Osteocyte (in vitro differentiated cells): ENCODE measurements at regions not wholly inside any gene's neighbourhood (a gene's known extent, or its start where the extent isn't known, plus 50 kb on each side); places are given as distances from the start of the nearest gene placed in this dataset.

Source experiments
- DNase-seq: peaks from one replicate; pipeline ENCODE4 v3.0.0; 2021; ENCODE audit warnings: mixed read lengths; ENCODE audit not compliant: unreplicated experiment; ENCODE audit errors: extremely low spot score
- H3K27ac Mint-ChIP-seq: one replicate; pipeline ENCODE4 v1.8.0; 2021; ENCODE audit warnings: mild to moderate bottlenecking, mixed read lengths; ENCODE audit not compliant: unreplicated experiment
- H3K27me3 Mint-ChIP-seq: one replicate; pipeline ENCODE4 v1.8.0; 2021; ENCODE audit warnings: mixed read lengths; ENCODE audit not compliant: unreplicated experiment
- H3K36me3 Mint-ChIP-seq: one replicate; pipeline ENCODE4 v1.8.0; 2021; ENCODE audit warnings: mixed read lengths; ENCODE audit not compliant: unreplicated experiment
- H3K4me1 Mint-ChIP-seq: one replicate; pipeline ENCODE4 v1.8.0; 2021; ENCODE audit warnings: mixed read lengths; ENCODE audit not compliant: unreplicated experiment
- H3K4me3 Mint-ChIP-seq: one replicate; pipeline ENCODE4 v1.8.0; 2021; ENCODE audit warnings: mild to moderate bottlenecking, moderate library complexity, mixed read lengths; ENCODE audit not compliant: unreplicated experiment
- H3K9me3 Mint-ChIP-seq: one replicate; pipeline ENCODE4 v1.8.0; 2021; ENCODE audit warnings: mixed read lengths; ENCODE audit not compliant: unreplicated experiment
- CTCF ChIP-seq: fragments of 200-600 bp; sonication (generic); IDR thresholded peaks from 2 replicates; pipeline ENCODE4 v1.5.0; 2021; ENCODE audit warnings: antibody characterized with exemption, mild to moderate bottlenecking, moderate library complexity

- Mint-ChIP-seq H3K4me1 (no peaks in the 10 kb centered on the region), H3K36me3 (no peaks in the 10 kb centered on the region), H3K9me3 (no peaks in the 10 kb centered on the region), H3K27me3 (peaks cover 28% of the 10 kb centered on the region), H3K27ac (no peak overlapping the region), H3K4me3 (no peak overlapping the region)
- TF ChIP-seq CTCF = no peak
- no peak for DNase-seq
Observed at GRCh38 chr1:70552662-70553566, 141.8 kb downstream of the CTH start.

- H3K27me3 Mint-ChIP-seq = peaks cover 28% of the 10 kb centered on the region
- H3K4me1 Mint-ChIP-seq = no peaks in the 10 kb centered on the region
- H3K36me3 Mint-ChIP-seq = no peaks in the 10 kb centered on the region
- H3K27ac Mint-ChIP-seq = no peak overlapping the region
- H3K9me3 Mint-ChIP-seq = no peaks in the 10 kb centered on the region
- TF ChIP-seq CTCF = no peak
- DNase-seq = no peak
- H3K4me3 Mint-ChIP-seq = no peak overlapping the region
Observed at GRCh38 chr1:70553567-70553956, 142.5 kb downstream of the CTH start.

- no peak for DNase-seq
- H3K36me3 Mint-ChIP-seq = no peaks in the 10 kb centered on the region
Observed at GRCh38 chr1:70554341-70554740, 143.3 kb downstream of the CTH start.

GRCh38 chr1:70556541-70556940, 145.5 kb downstream of the CTH start:
- TF ChIP-seq CTCF = no peak
- H3K4me1 Mint-ChIP-seq = no peaks in the 10 kb centered on the region
- H3K27ac Mint-ChIP-seq = no peak overlapping the region
- no peak for DNase-seq
- no peaks in the 10 kb centered on the region for H3K36me3 Mint-ChIP-seq
- H3K27me3 Mint-ChIP-seq = peaks cover 16% of the 10 kb centered on the region
- no peaks in the 10 kb centered on the region for H3K9me3 Mint-ChIP-seq
- H3K4me3 Mint-ChIP-seq = no peak overlapping the region

More at GRCh38 chr1:70554341-70554740, 143.3 kb downstream of the CTH start:
- no peaks in the 10 kb centered on the region for H3K4me1 Mint-ChIP-seq
- peaks cover 26% of the 10 kb centered on the region for H3K27me3 Mint-ChIP-seq
- H3K27ac Mint-ChIP-seq = no peak overlapping the region
- no peak for TF ChIP-seq CTCF
- H3K9me3 Mint-ChIP-seq = no peaks in the 10 kb centered on the region
- no peak overlapping the region for H3K4me3 Mint-ChIP-seq

- H3K36me3 Mint-ChIP-seq = no peaks in the 10 kb centered on the region
- peaks cover 30% of the 10 kb centered on the region for H3K27me3 Mint-ChIP-seq
- H3K4me3 Mint-ChIP-seq = no peak overlapping the region
- H3K4me1 Mint-ChIP-seq = no peaks in the 10 kb centered on the region
- H3K27ac Mint-ChIP-seq = no peak overlapping the region
- no peaks in the 10 kb centered on the region for H3K9me3 Mint-ChIP-seq
- TF ChIP-seq CTCF = no peak
- DNase-seq = no peak
Observed at GRCh38 chr1:70567167-70567566, 156.1 kb downstream of the CTH start.
